Natural killer cell (primary cell): ENCODE measurements at regions not wholly inside any gene's neighbourhood (a gene's known extent, or its start where the extent isn't known, plus 50 kb on each side); places are given as distances from the start of the nearest gene placed in this dataset.

Experiments
- ATAC-seq, 3 donors: fragments of 150-1000 bp in 2 of 3; fragments of 200-7000 bp in 1 of 3; cut with Tn5 transposase; 1 replicate in 1 of 3; 2 replicates in 2 of 3; pipeline ENCODE4 v1.10.0; 2021; ENCODE audit warnings: mild to moderate bottlenecking in 2 of 3, moderate library complexity in 2 of 3
- DNase-seq, 2 donors: peaks; one replicate each; pipeline versions ENCODE4 v3.0.0 to v3.0.0-alpha.2; 2013 to 2021; ENCODE audit warnings: mixed read lengths in 1 of 2
- H3K27ac ChIP-seq: one replicate; pipeline ENCODE4 v1.5.1; 2013; ENCODE audit warnings: mild to moderate bottlenecking, low read length
- H3K27me3 ChIP-seq: one replicate; pipeline ENCODE4 v1.6.1; 2013; ENCODE audit warnings: low read length; ENCODE audit not compliant: control insufficient read depth, insufficient read depth
- H3K36me3 ChIP-seq: one replicate; pipeline ENCODE4 v1.6.1; 2013; ENCODE audit warnings: low read length; ENCODE audit not compliant: control insufficient read depth, insufficient read depth
- H3K4me1 ChIP-seq: one replicate; pipeline ENCODE4 v1.6.1; 2013; ENCODE audit warnings: low read length; ENCODE audit not compliant: control insufficient read depth, insufficient read depth
- H3K4me3 ChIP-seq: one replicate; pipeline ENCODE4 v1.5.1; 2013; ENCODE audit warnings: low read length
- H3K9me3 ChIP-seq: one replicate; pipeline ENCODE4 v1.6.1; 2013; ENCODE audit warnings: low read length; ENCODE audit not compliant: control insufficient read depth, insufficient read depth
- H3K27ac Mint-ChIP-seq, 2 donors: one replicate each; pipeline ENCODE4 v1.8.0; 2022; ENCODE audit warnings: mild to moderate bottlenecking in 2 of 2, mixed read lengths in 2 of 2, moderate library complexity in 1 of 2
- H3K27me3 Mint-ChIP-seq, 2 donors: one replicate each; pipeline ENCODE4 v1.8.0; 2022; ENCODE audit warnings: low read depth in 2 of 2, mixed read lengths in 2 of 2
- H3K36me3 Mint-ChIP-seq: one replicate; pipeline ENCODE4 v1.8.0; 2022; ENCODE audit warnings: mixed read lengths
- H3K4me1 Mint-ChIP-seq, 2 donors: one replicate each; pipeline ENCODE4 v1.8.0; 2022; ENCODE audit warnings: mixed read lengths in 2 of 2
- H3K4me3 Mint-ChIP-seq: one replicate; pipeline ENCODE4 v1.8.0; 2022; ENCODE audit warnings: mild to moderate bottlenecking, moderate library complexity, mixed read lengths
- H3K9me3 Mint-ChIP-seq, 2 donors: one replicate each; pipeline ENCODE4 v1.8.0; 2022; ENCODE audit warnings: mixed read lengths in 2 of 2
- CTCF ChIP-seq: fragments of 200-600 bp; IDR thresholded peaks from one replicate; pipeline ENCODE4 v1.8.0; 2022; ENCODE audit warnings: antibody characterized with exemption
- WGBS: methylation state at CpG from one replicate; pipeline ENCODE4 v1.1.7; 2013; ENCODE audit warnings: missing lambda C conversion rate; ENCODE audit not compliant: insufficient coverage; 5-methylcytosine and 5-hydroxymethylcytosine counted together
- intact Hi-C: fragments of 100-400 bp; cut with micrococcal nuclease; formaldehyde crosslinking; loops from one replicate; pipeline ENCODE4 v1.14.2; 2022

- Histone ChIP-seq H3K4me1 (no peaks in the 10 kb centered on the region), H3K27ac (no peak overlapping the region), H3K36me3 (no peaks in the 10 kb centered on the region), H3K4me3 (no peak overlapping the region), H3K27me3 (no peaks in the 10 kb centered on the region), H3K9me3 (no peaks in the 10 kb centered on the region)
- 89% methylated on average over 2 of the region's 2 CpGs for WGBS
- Mint-ChIP-seq H3K4me3 (no peak overlapping the region), H3K27ac (no peak overlapping the region), H3K27me3 (no peaks in the 10 kb centered on the region), H3K4me1 (no peaks in the 10 kb centered on the region), H3K36me3 (no peaks in the 10 kb centered on the region), H3K9me3 (peaks cover 0 to 4% of the 10 kb centered on the region in 2 donors)
- intact Hi-C loops: no loop called here
- TF ChIP-seq CTCF: no peak
- DNase-seq (no peak), ATAC-seq (no peak)
These were observed 677.0 kb upstream of the FANCL start for GRCh38 chr2:58918141-58918540.

- Mint-ChIP-seq H3K36me3 (no peaks in the 10 kb centered on the region), H3K9me3 (peaks cover 0 to 2% of the 10 kb centered on the region in 2 donors), H3K4me1 (no peaks in the 10 kb centered on the region), H3K27ac (no peak overlapping the region), H3K4me3 (no peak overlapping the region), H3K27me3 (peaks cover 0 to 2% of the 10 kb centered on the region in 2 donors)
- Histone ChIP-seq H3K4me1 (no peaks in the 10 kb centered on the region), H3K27me3 (no peaks in the 10 kb centered on the region), H3K9me3 (no peaks in the 10 kb centered on the region), H3K36me3 (no peaks in the 10 kb centered on the region), H3K4me3 (no peak overlapping the region), H3K27ac (no peak overlapping the region)
- WGBS: 97% methylated on average over 5 of the region's 6 CpGs
- DNase-seq (no peak), ATAC-seq (no peak)
- intact Hi-C loops: no loop called here
- no peak for TF ChIP-seq CTCF
These were observed 676.5 kb upstream of the FANCL start for GRCh38 chr2:58917596-58917995.

- Mint-ChIP-seq H3K9me3 (peaks cover 0 to 2% of the 10 kb centered on the region in 2 donors), H3K27ac (no peak overlapping the region), H3K27me3 (peaks cover 0 to 2% of the 10 kb centered on the region in 2 donors), H3K4me1 (no peaks in the 10 kb centered on the region), H3K4me3 (no peak overlapping the region), H3K36me3 (no peaks in the 10 kb centered on the region)
- no peaks in the 10 kb centered on the region for H3K36me3 ChIP-seq
- no peaks in the 10 kb centered on the region for H3K9me3 ChIP-seq
- no peak overlapping the region for H3K4me3 ChIP-seq
- H3K27me3 ChIP-seq: no peaks in the 10 kb centered on the region
- ATAC-seq (no peak), DNase-seq (no peak)
- intact Hi-C loops: no loop called here
- no peaks in the 10 kb centered on the region for H3K4me1 ChIP-seq
- H3K27ac ChIP-seq: no peak overlapping the region
- 81% methylated on average over 2 of the region's 3 CpGs for WGBS
- no peak for TF ChIP-seq CTCF
These were observed 674.9 kb upstream of the FANCL start for GRCh38 chr2:58916063-58916462.

GRCh38 chr2:58914733-58915505 lies 673.8 kb upstream of the FANCL start:
- DNase-seq (no peak), ATAC-seq (no peak)
- no peak for TF ChIP-seq CTCF
- H3K27ac Mint-ChIP-seq: no peak overlapping the region
- H3K4me1 Mint-ChIP-seq: no peaks in the 10 kb centered on the region
- no peak overlapping the region for H3K4me3 Mint-ChIP-seq
- H3K36me3 ChIP-seq: no peaks in the 10 kb centered on the region
- no peaks in the 10 kb centered on the region for H3K9me3 ChIP-seq
- peaks cover 0 to 2% of the 10 kb centered on the region in 2 donors for H3K9me3 Mint-ChIP-seq
- intact Hi-C loops: no loop called here
- H3K4me1 ChIP-seq: no peaks in the 10 kb centered on the region
- no peaks in the 10 kb centered on the region for H3K27me3 ChIP-seq
- no peak overlapping the region for H3K4me3 ChIP-seq
- no peak overlapping the region for H3K27ac ChIP-seq
- no peaks in the 10 kb centered on the region for H3K36me3 Mint-ChIP-seq
- 97% methylated on average over 6 of the region's 6 CpGs for WGBS
- peaks cover 0 to 2% of the 10 kb centered on the region in 2 donors for H3K27me3 Mint-ChIP-seq
